DMS153 (cell line): ENCODE measurements at regions not wholly inside any gene's neighbourhood (a gene's known extent, or its start where the extent isn't known, plus 50 kb on each side); places are given as distances from the start of the nearest gene placed in this dataset.
A peak's percentile ranks its signal among the peaks of the same experiment; 100 is the strongest.

Experiments
- DNase-seq: peaks from one replicate; lab custom pipeline; 2025; lab: John Stamatoyannopoulos, UW

GRCh38 chr3:81439108-81439507, 322.3 kb downstream of the GBE1 start:
- DNase-seq, result no peak

DNA sequence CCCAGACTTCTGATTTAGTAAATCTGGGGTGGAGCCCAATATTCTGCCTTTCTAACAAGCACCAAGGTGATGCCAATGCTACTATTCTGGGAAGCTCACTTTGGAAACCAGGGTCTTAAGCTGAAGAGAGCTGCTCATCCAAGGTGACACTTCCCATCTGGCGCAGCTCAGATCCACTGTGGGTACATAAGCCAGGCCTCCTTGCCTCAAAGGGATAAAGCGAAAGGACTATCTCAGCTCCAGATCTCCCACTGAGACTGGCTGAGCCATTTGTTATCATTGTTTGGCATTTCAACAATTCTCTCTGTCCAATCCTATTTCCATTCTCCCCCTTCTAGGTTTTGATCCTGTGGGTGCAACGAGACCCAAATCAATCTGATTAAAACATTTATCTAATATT, 323.8 kb downstream of the GBE1 start:
- DNase-seq, result no peak

- no peak for DNase-seq
These were observed 325.3 kb downstream of the GBE1 start for GRCh38 chr3:81436182-81436581.

DNA sequence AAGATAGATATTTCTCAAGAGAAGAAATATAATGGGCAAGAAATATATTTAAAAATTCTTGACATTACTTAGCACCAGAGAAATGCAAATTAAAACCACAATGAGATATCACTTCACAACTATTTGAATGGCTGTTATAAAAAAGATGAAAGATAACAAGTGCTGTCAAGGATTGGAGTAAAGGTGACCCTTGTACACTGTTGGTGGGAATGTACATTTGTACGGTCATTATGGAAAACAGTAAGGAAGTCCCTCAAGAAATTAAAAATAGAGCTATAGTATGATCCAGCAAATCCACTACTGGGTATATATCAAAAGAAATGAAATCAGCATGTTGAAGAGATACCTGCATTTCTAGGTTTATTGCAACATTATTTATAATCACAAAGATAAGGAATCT, 326.4 kb downstream of the GBE1 start:
- no peak for DNase-seq

DNA sequence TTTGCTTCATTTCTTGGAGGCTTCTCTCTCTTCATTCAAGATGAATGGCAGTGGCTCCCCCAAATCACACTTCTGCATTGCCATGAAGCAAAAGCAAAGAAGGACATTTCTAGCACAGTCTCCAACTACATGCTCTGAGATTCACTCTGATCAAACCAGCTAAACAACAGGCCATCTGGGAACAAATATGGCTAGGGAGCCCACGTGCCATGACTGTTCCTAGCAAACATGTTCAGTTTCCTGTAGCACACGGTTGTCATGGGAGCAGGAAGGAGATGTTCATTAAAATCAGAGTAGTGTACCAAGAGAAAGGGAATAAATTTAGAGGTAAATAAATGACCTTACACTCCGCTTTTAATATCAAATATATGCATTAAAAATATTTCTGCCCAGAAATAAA, 327.3 kb downstream of the GBE1 start:
- DNase-seq, result no peak

GRCh38 chr3:81433675-81434074, 327.8 kb downstream of the GBE1 start:
- DNase-seq, result no peak

- DNase-seq, result no peak
These were observed 329.0 kb downstream of the GBE1 start for GRCh38 chr3:81432456-81432855.

GRCh38 chr3:81426826-81427577, 334.4 kb downstream of the GBE1 start:
- DNase-seq, result no peak

DNA sequence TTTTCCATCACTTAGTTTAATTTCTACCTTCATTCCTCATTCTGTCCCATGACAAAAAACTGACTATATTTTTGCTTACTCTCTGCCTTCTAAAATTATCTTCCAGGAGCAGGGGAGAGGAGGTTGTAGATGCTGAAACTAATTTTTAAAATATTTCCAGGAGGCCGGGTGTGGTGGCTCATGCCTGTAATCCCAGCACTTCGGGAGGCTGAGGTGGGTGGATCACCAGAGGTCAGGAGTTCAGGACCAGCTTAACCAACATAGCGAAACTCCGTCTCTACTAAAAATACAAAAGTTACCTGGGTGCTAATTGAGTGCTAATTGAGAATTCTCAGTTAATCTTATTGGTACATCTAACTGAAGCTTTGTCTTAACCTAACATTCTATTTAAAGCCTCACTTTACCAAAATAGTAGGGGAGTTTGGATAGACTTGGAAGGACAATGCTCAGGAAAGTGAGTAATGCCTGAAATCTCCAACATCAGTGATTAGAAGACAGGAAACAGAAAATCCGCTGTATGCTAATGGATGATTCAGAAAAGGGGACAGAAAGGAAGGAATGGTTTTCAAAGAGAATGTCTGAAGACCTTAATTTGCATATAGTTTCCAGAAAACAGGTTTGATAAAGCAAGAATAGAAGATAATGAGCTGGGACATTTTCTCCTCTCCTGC, 336.1 kb downstream of the GBE1 start:
- no peak for DNase-seq

- DNase-seq, result peak; percentile 1
These were observed 342.2 kb downstream of the GBE1 start for GRCh38 chr3:81419228-81419627.

- DNase-seq, result no peak
These were observed 344.6 kb downstream of the GBE1 start for GRCh38 chr3:81416812-81417211.

DNA sequence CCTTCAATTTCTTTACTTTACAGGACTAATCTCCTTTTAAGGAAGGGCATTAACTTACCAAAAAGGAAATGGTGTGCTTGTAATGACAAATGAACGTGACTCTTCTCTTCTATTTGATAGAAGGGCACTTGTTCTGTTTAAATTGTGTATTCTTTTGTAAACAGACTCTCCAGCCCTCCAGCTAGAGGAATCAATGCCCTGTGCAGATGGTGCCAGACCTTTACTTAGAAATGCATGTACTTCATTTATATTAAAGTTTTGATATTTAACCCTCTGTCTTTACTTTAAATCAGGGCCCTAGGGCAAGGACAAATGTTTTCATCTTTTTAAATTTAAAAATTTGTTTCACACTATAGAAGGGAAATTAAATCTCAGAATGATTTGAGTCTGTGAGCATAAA, 355.1 kb downstream of the GBE1 start:
- DNase-seq, result peak; percentile 12

- no peak for DNase-seq
These were observed 365.5 kb downstream of the GBE1 start for GRCh38 chr3:81395739-81396513.

DNA sequence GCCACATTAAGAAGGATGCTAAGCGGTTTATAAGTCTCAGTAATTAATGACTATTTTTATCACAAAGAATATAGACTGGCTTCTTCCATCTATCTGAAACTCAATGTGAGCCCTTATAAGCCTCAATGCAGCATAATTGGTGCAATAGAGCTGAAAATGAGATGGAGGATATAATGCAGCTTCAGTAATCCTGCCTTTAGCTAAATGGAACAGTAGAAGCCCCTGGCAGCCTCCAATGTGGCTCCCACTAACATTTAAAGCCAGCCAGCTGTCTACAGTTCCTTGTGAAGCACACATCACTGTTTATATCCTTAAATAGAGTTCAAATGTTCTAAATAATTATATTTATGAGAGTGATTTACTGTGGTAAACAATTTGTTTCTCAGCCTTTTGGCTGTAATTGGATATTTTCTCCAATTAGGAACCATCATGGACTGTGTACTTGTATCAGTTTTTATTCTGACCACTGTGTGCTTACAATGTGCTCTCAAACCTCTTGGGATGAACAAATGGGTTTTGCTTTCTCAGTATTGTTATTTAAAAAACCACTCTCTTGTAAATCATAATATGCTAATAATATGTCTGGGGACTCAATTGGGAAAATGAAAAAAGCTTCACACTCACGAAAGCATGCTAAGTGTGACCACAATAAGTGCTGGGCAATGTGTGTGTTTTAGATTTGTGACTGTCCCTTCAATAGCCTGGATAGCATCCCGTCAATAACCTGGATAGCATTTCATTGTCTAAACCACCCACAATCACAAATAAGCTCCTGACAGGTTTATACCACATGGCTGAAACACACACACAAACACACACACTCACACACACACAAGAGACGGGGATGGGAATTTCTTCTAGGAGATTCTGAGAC, 366.6 kb downstream of the GBE1 start:
- no peak for DNase-seq

- no peak for DNase-seq
These were observed 368.2 kb downstream of the GBE1 start for GRCh38 chr3:81393251-81393650.

GRCh38 chr3:81390796-81391195, 370.6 kb downstream of the GBE1 start:
- DNase-seq, result no peak

DNA sequence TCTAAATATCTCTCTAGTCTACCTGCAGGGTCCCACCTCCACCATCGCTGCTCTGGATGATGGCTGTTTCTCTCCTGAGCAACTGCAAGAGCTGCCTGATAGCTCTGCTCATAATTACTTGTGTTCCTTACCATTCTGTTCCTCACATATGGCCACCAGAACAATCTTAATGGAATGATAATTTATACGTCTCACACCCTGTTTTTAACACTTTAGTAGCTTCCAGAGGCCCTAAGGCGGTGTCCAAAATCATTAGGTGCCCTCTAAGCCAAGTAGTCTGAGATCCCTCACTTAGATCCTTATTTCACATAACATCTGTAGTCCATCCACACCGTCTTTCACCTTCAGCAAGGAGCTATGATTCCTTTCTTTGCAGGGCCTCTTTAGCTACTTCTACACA, 373.3 kb downstream of the GBE1 start:
- no peak for DNase-seq

DNA sequence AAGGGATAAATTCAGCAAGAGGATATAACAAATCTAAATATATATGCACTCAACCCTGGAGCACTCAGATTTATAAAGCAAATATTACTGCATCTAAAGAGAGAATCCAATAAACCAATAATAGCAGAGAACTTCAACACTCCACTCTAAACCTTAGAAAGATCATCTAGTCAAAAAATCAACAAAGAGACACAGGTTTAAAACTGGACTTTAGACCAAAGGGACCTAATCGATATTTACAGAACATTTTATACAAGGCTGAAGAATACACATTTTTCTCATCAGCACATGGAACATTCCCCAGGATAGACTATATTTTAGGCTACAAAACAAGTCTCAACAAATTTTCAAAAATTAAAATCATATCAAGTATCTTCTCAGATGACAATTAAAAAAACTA, 379.0 kb downstream of the GBE1 start:
- DNase-seq, result no peak

- no peak for DNase-seq
These were observed 381.2 kb downstream of the GBE1 start for GRCh38 chr3:81380234-81380633.

GRCh38 chr3:81378552-81379293, 382.7 kb downstream of the GBE1 start:
- DNase-seq, result no peak

GRCh38 chr3:81375921-81376320, 385.5 kb downstream of the GBE1 start:
- DNase-seq, result no peak
